HL-60 (cell line): ENCODE measurements at regions not wholly inside any gene's neighbourhood (a gene's known extent, or its start where the extent isn't known, plus 50 kb on each side); places are given as distances from the start of the nearest gene placed in this dataset.

Experiments used
- GABPA ChIP-seq: IDR thresholded peaks from 2 replicates; pipeline ENCODE4 v1.6.1; 2012; ENCODE audit warnings: low read depth
- POLR2AphosphoS5 ChIP-seq: IDR thresholded peaks from 2 replicates; pipeline ENCODE4 v1.6.1; 2012; ENCODE audit warnings: low read depth
- TF ChIP-seq, protein P1 (sequence below): IDR thresholded peaks from 2 replicates; pipeline ENCODE4 v1.6.1; 2012; ENCODE audit warnings: low read depth; ENCODE audit not compliant: insufficient replicate concordance
- TF ChIP-seq, protein P2 (sequence below): IDR thresholded peaks from one replicate; pipeline ENCODE4 v1.5.1; 2011; ENCODE audit warnings: low read length, control low read depth, inconsistent platforms; ENCODE audit not compliant: insufficient read depth

DNA sequence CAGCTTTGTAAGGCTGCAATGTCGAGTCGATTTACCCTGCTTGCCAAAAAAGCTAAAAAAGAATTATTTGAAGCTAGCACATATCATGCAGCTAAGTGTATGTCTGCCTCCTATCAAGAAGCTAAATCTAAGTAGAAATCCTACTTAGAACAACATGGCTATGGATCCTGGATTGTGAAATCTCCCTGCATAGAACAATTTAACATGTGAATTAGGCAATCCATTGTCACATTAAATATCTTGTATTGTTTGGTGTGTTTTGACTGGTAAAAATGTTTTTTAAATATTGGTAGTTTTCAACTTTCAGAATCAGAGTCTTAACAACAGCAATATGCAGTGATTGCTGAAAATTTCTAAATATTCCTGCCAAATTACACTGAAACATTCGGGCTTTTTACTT, 73.3 kb downstream of the SKIDA1 start:
- TF ChIP-seq, protein P1, sequence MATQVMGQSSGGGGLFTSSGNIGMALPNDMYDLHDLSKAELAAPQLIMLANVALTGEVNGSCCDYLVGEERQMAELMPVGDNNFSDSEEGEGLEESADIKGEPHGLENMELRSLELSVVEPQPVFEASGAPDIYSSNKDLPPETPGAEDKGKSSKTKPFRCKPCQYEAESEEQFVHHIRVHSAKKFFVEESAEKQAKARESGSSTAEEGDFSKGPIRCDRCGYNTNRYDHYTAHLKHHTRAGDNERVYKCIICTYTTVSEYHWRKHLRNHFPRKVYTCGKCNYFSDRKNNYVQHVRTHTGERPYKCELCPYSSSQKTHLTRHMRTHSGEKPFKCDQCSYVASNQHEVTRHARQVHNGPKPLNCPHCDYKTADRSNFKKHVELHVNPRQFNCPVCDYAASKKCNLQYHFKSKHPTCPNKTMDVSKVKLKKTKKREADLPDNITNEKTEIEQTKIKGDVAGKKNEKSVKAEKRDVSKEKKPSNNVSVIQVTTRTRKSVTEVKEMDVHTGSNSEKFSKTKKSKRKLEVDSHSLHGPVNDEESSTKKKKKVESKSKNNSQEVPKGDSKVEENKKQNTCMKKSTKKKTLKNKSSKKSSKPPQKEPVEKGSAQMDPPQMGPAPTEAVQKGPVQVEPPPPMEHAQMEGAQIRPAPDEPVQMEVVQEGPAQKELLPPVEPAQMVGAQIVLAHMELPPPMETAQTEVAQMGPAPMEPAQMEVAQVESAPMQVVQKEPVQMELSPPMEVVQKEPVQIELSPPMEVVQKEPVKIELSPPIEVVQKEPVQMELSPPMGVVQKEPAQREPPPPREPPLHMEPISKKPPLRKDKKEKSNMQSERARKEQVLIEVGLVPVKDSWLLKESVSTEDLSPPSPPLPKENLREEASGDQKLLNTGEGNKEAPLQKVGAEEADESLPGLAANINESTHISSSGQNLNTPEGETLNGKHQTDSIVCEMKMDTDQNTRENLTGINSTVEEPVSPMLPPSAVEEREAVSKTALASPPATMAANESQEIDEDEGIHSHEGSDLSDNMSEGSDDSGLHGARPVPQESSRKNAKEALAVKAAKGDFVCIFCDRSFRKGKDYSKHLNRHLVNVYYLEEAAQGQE = no peak
- TF ChIP-seq POLR2AphosphoS5 = no peak
- TF ChIP-seq, protein P2, sequence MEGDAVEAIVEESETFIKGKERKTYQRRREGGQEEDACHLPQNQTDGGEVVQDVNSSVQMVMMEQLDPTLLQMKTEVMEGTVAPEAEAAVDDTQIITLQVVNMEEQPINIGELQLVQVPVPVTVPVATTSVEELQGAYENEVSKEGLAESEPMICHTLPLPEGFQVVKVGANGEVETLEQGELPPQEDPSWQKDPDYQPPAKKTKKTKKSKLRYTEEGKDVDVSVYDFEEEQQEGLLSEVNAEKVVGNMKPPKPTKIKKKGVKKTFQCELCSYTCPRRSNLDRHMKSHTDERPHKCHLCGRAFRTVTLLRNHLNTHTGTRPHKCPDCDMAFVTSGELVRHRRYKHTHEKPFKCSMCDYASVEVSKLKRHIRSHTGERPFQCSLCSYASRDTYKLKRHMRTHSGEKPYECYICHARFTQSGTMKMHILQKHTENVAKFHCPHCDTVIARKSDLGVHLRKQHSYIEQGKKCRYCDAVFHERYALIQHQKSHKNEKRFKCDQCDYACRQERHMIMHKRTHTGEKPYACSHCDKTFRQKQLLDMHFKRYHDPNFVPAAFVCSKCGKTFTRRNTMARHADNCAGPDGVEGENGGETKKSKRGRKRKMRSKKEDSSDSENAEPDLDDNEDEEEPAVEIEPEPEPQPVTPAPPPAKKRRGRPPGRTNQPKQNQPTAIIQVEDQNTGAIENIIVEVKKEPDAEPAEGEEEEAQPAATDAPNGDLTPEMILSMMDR = no peak
- no peak for TF ChIP-seq GABPA
